SK-N-SH treated with all-trans-retinoic acid at 6 μM for 48 hours (cell line): ENCODE measurements at regions not wholly inside any gene's neighbourhood (a gene's known extent, or its start where the extent isn't known, plus 50 kb on each side); places are given as distances from the start of the nearest gene placed in this dataset.

Source experiments
- ATAC-seq: fragments of 200-7000 bp; cut with Tn5 transposase; 3 replicates; pipeline ENCODE4 v1.9.1; 2020; ENCODE audit warnings: mild to moderate bottlenecking, moderate library complexity
- ARNTL ChIP-seq: fragments of 450-650 bp; formaldehyde crosslinking; IDR thresholded peaks from 2 replicates; pipeline ENCODE4 v1.5.0; 2020; ENCODE audit warnings: low read depth, mild to moderate bottlenecking, moderate library complexity, borderline replicate concordance
- BACH2 ChIP-seq: fragments of 250-450 bp; sonication (Bioruptor Pico); IDR thresholded peaks from 2 replicates; pipeline ENCODE4 v1.9.0; 2021; ENCODE audit warnings: mild to moderate bottlenecking, borderline replicate concordance
- CSDC2 ChIP-seq: fragments of 250-450 bp; sonication (Bioruptor Pico); IDR thresholded peaks from 2 replicates; pipeline ENCODE4 v1.5.0; 2020; ENCODE audit warnings: mild to moderate bottlenecking, moderate library complexity
- ESRRG ChIP-seq: fragments of 250-450 bp; sonication (Bioruptor Pico); IDR thresholded peaks from 2 replicates; pipeline ENCODE4 v1.6.1; 2021; ENCODE audit warnings: mild to moderate bottlenecking
- GLIS3 ChIP-seq: fragments of 250-450 bp; sonication (Bioruptor Pico); IDR thresholded peaks from 2 replicates; pipeline ENCODE4 v1.5.0; 2020; ENCODE audit warnings: mild to moderate bottlenecking, moderate library complexity
- ISL1 ChIP-seq: fragments of 250-450 bp; sonication (Bioruptor Pico); IDR thresholded peaks from 2 replicates; pipeline ENCODE4 v2.1.2; 2022; ENCODE audit warnings: mild to moderate bottlenecking, moderate library complexity
- OSR1 ChIP-seq: fragments of 250-450 bp; sonication (Bioruptor Pico); IDR thresholded peaks from 2 replicates; pipeline ENCODE4 v1.8.0; 2022; ENCODE audit warnings: moderate library complexity, mild to moderate bottlenecking, inconsistent platforms
- PPARA ChIP-seq: fragments of 250-450 bp; sonication (Bioruptor Pico); IDR thresholded peaks from 2 replicates; pipeline ENCODE4 v1.5.0; 2020; ENCODE audit warnings: mild to moderate bottlenecking, borderline replicate concordance
- RARB ChIP-seq: fragments of 250-450 bp; sonication (Bioruptor Pico); IDR thresholded peaks from 2 replicates; pipeline ENCODE4 v1.8.0; 2021; ENCODE audit warnings: mild to moderate bottlenecking, moderate library complexity
- SNAI2 ChIP-seq: fragments of 250-450 bp; sonication (Bioruptor Pico); IDR thresholded peaks from 2 replicates; pipeline ENCODE4 v1.5.0; 2020; ENCODE audit warnings: mild to moderate bottlenecking, moderate library complexity
- TCF4 ChIP-seq: fragments of 250-450 bp; sonication (Bioruptor Pico); IDR thresholded peaks from 2 replicates; pipeline ENCODE4 v1.8.0; 2021; ENCODE audit warnings: mild to moderate bottlenecking, moderate library complexity, borderline replicate concordance
- TOX ChIP-seq: fragments of 250-450 bp; sonication (Bioruptor Pico); IDR thresholded peaks from 2 replicates; pipeline ENCODE4 v1.8.0; 2021; ENCODE audit warnings: mild to moderate bottlenecking, moderate library complexity, borderline replicate concordance
- ZC3H10 ChIP-seq: fragments of 250-450 bp; sonication (Bioruptor Pico); IDR thresholded peaks from 2 replicates; pipeline ENCODE4 v1.5.1; 2021; ENCODE audit warnings: mild to moderate bottlenecking, moderate library complexity
- ZFP3 ChIP-seq: fragments of 250-450 bp; sonication (Bioruptor Pico); IDR thresholded peaks from 2 replicates; pipeline ENCODE4 v1.5.0; 2020; ENCODE audit warnings: mild to moderate bottlenecking, moderate library complexity
- ZFP30 ChIP-seq: fragments of 450-650 bp; formaldehyde crosslinking; IDR thresholded peaks from 2 replicates; pipeline ENCODE4 v1.5.0; 2022; ENCODE audit warnings: mild to moderate bottlenecking, moderate library complexity
- ZNF565 ChIP-seq: fragments of 450-650 bp; formaldehyde crosslinking; conservative IDR thresholded peaks from 2 replicates; pipeline ENCODE4 v1.5.0; 2020; ENCODE audit warnings: low read depth, mild to moderate bottlenecking, moderate library complexity
- ZNF70 ChIP-seq: fragments of 450-650 bp; formaldehyde crosslinking; IDR thresholded peaks from 2 replicates; pipeline ENCODE4 v1.5.0; 2020; ENCODE audit warnings: mild to moderate bottlenecking, moderate library complexity
- ZNF8 ChIP-seq: fragments of 450-650 bp; formaldehyde crosslinking; IDR thresholded peaks from 2 replicates; pipeline ENCODE4 v1.5.0; 2020; ENCODE audit warnings: mild to moderate bottlenecking, moderate library complexity
- TF ChIP-seq, protein P1 (sequence below): fragments of 250-450 bp; sonication (Bioruptor Pico); IDR thresholded peaks from 2 replicates; pipeline ENCODE4 v1.5.1; 2021; ENCODE audit warnings: mild to moderate bottlenecking, moderate library complexity
- TF ChIP-seq, protein P2 (sequence below): fragments of 250-450 bp; sonication (Bioruptor Pico); IDR thresholded peaks from 2 replicates; pipeline ENCODE4 v1.8.0; 2020; ENCODE audit warnings: mild to moderate bottlenecking, moderate library complexity, borderline replicate concordance
- TF ChIP-seq, protein P3 (sequence below): fragments of 250-450 bp; sonication (Bioruptor Pico); IDR thresholded peaks from 2 replicates; pipeline ENCODE4 v1.5.0; 2020; ENCODE audit warnings: mild to moderate bottlenecking, moderate library complexity

DNA sequence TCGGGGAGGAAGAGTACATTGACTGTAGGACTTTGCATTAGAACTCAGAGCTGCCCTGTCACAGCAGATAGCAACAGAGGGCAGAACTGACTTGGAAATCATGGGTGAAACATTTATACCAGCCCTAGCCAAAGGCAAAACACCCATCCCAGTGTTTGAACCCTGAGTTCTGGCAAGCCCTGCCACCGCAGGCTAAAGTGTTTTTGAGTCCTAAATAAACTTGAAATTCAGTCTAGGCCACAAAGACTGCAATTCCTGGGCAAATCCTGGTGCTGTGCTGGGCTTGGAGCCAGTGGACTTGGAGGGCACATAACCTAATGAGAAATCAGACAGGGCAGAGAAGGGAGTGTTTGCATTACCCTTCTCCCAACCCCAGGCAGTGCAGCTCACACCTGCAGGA is 1015.7 kb downstream of the FSTL5 start (continued):
- TF ChIP-seq, protein P1, sequence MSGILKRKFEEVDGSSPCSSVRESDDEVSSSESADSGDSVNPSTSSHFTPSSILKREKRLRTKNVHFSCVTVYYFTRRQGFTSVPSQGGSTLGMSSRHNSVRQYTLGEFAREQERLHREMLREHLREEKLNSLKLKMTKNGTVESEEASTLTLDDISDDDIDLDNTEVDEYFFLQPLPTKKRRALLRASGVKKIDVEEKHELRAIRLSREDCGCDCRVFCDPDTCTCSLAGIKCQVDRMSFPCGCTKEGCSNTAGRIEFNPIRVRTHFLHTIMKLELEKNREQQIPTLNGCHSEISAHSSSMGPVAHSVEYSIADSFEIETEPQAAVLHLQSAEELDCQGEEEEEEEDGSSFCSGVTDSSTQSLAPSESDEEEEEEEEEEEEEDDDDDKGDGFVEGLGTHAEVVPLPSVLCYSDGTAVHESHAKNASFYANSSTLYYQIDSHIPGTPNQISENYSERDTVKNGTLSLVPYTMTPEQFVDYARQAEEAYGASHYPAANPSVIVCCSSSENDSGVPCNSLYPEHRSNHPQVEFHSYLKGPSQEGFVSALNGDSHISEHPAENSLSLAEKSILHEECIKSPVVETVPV (CRISPR knock-in tag): no peak
- TF ChIP-seq GLIS3 (CRISPR knock-in tag): no peak
- TF ChIP-seq ZC3H10 (CRISPR knock-in tag): no peak
- TF ChIP-seq, protein P2, sequence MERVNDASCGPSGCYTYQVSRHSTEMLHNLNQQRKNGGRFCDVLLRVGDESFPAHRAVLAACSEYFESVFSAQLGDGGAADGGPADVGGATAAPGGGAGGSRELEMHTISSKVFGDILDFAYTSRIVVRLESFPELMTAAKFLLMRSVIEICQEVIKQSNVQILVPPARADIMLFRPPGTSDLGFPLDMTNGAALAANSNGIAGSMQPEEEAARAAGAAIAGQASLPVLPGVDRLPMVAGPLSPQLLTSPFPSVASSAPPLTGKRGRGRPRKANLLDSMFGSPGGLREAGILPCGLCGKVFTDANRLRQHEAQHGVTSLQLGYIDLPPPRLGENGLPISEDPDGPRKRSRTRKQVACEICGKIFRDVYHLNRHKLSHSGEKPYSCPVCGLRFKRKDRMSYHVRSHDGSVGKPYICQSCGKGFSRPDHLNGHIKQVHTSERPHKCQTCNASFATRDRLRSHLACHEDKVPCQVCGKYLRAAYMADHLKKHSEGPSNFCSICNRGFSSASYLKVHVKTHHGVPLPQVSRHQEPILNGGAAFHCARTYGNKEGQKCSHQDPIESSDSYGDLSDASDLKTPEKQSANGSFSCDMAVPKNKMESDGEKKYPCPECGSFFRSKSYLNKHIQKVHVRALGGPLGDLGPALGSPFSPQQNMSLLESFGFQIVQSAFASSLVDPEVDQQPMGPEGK: no peak
- TF ChIP-seq, all 23 proteins: peak for 0

DNA sequence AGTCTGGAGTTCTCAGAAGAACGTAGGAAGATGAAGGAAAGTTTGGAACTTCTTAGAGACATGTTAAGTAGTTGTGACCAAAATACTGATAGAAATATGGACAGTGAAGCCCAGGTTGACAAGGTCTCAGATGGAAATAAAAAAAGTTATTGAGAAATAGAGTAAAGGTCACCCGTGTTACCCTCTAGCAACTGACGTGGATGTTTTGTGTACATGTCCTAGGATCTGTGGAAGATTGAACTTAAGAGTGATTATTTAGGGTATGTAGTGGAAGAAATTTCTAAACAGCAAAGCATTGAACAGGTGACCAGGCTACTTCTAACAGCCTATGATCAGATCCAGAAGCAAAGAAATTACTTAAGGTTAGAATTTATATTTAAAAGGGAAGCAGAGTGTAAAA is 1020.4 kb downstream of the FSTL5 start:
- TF ChIP-seq GLIS3 (CRISPR knock-in tag) (no peak), ZFP30 (CRISPR knock-in tag) (no peak), OSR1 (CRISPR knock-in tag) (no peak), BACH2 (CRISPR knock-in tag) (no peak), RARB (CRISPR knock-in tag) (no peak), TOX (CRISPR knock-in tag) (no peak), CSDC2 (CRISPR knock-in tag) (no peak), ZFP3 (CRISPR knock-in tag) (no peak), ARNTL (CRISPR knock-in tag) (no peak), TCF4 (no peak), ESRRG (CRISPR knock-in tag) (no peak), ZNF565 (no peak), ZNF8 (CRISPR knock-in tag) (no peak), ZNF70 (CRISPR knock-in tag) (no peak), PPARA (CRISPR knock-in tag) (no peak), ISL1 (CRISPR knock-in tag) (no peak), ZC3H10 (CRISPR knock-in tag) (no peak)
- TF ChIP-seq, protein P3, sequence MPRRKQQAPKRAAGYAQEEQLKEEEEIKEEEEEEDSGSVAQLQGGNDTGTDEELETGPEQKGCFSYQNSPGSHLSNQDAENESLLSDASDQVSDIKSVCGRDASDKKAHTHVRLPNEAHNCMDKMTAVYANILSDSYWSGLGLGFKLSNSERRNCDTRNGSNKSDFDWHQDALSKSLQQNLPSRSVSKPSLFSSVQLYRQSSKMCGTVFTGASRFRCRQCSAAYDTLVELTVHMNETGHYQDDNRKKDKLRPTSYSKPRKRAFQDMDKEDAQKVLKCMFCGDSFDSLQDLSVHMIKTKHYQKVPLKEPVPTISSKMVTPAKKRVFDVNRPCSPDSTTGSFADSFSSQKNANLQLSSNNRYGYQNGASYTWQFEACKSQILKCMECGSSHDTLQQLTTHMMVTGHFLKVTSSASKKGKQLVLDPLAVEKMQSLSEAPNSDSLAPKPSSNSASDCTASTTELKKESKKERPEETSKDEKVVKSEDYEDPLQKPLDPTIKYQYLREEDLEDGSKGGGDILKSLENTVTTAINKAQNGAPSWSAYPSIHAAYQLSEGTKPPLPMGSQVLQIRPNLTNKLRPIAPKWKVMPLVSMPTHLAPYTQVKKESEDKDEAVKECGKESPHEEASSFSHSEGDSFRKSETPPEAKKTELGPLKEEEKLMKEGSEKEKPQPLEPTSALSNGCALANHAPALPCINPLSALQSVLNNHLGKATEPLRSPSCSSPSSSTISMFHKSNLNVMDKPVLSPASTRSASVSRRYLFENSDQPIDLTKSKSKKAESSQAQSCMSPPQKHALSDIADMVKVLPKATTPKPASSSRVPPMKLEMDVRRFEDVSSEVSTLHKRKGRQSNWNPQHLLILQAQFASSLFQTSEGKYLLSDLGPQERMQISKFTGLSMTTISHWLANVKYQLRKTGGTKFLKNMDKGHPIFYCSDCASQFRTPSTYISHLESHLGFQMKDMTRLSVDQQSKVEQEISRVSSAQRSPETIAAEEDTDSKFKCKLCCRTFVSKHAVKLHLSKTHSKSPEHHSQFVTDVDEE: no peak
- TF ChIP-seq, protein P2: no peak
- TF ChIP-seq, protein P1 (CRISPR knock-in tag): no peak
- no peak for ATAC-seq

DNA sequence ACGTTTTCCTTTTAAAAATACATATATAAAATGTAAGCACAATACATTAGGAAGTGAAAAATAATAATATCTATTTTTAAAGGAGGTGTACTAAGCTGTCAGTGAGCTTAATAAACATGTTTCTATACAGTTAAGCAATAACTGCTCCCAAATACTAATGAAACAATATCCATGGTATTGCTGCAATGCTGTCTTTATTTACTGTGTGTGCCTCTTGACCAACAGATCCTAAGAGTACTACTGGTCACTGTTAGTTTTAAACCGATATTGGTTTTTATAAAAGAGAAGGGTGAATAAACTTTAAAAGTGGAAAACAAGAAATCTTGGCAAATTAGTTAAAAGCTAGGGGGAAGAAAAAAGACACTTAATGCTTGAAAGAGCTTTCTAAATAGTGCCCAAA is 1029.0 kb downstream of the FSTL5 start:
- TF ChIP-seq, protein P2: no peak
- TF ChIP-seq ESRRG (CRISPR knock-in tag): no peak
- TF ChIP-seq GLIS3 (CRISPR knock-in tag): no peak
- no peak for TF ChIP-seq CSDC2 (CRISPR knock-in tag)
- no peak for TF ChIP-seq ISL1 (CRISPR knock-in tag)
- no peak for TF ChIP-seq SNAI2 (CRISPR knock-in tag)
- TF ChIP-seq PPARA (CRISPR knock-in tag): no peak
- no peak for TF ChIP-seq ZNF70 (CRISPR knock-in tag)
- no peak for TF ChIP-seq ZNF565
- ATAC-seq: no peak
